ENCODE measurements at regions not wholly inside any gene's neighbourhood (a gene's known extent, or its start where the extent isn't known, plus 50 kb on each side); places are given as distances from the start of the nearest gene placed in this dataset.

DNA sequence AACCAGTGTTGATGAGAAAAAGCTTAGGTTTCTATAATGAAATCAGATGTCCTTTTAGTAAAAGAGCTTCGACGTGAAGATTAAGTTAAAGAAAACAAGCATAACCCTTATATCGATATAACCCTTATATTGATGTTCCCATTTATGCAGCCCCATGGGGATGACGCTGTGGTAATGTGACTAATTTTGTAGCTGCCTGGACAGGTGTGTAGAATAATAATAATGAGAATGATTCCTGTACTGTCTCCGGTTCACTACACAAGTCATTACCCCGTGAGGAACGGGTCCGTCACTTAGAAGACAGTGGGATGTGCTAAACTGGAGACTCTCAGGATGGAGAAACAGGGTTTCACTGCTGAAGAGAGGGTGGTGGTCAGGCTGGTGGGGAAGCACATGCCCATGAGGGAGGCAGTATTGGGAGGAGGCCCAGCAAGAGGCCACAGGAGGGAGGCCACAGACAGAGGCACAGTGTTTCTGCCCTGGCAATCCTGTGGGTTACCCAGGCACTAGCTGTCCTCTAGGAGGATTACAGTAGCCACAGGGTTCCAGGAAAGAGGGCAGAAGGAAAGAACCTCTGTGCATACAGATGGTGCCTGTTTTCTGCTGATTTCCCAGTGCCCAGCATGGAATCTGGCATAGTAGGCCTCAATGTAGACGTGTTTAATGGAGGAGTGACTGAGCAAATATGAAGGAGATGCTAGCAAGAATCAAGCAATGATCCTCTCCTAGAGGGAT is 191.1 kb upstream of the TSC22D2 start:
- H4K20me1 ChIP-seq (ENCODE audit: low read depth, low read length): no peaks in the 10 kb centered on the region
- TF ChIP-seq, protein P1, sequence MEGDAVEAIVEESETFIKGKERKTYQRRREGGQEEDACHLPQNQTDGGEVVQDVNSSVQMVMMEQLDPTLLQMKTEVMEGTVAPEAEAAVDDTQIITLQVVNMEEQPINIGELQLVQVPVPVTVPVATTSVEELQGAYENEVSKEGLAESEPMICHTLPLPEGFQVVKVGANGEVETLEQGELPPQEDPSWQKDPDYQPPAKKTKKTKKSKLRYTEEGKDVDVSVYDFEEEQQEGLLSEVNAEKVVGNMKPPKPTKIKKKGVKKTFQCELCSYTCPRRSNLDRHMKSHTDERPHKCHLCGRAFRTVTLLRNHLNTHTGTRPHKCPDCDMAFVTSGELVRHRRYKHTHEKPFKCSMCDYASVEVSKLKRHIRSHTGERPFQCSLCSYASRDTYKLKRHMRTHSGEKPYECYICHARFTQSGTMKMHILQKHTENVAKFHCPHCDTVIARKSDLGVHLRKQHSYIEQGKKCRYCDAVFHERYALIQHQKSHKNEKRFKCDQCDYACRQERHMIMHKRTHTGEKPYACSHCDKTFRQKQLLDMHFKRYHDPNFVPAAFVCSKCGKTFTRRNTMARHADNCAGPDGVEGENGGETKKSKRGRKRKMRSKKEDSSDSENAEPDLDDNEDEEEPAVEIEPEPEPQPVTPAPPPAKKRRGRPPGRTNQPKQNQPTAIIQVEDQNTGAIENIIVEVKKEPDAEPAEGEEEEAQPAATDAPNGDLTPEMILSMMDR (IDR thresholded peaks at IDR 0.05; ENCODE audit: insufficient read depth, low read length, poor library complexity, severe bottlenecking): no peak
- no peak for TF ChIP-seq EZH2phosphoT487 (conservative IDR thresholded peaks at IDR 0.05; ENCODE audit: low read length)
- no peak overlapping the region for H3K4me3 ChIP-seq (ENCODE audit: insufficient read depth, low read length, poor library complexity, severe bottlenecking)
- H3K4me2 ChIP-seq (ENCODE audit: low read depth, low read length, poor library complexity, severe bottlenecking): no peak overlapping the region
- no peak overlapping the region for H3K9ac ChIP-seq (ENCODE audit: low read length)
- no peak overlapping the region for H3K27ac ChIP-seq (ENCODE audit: low read depth, low read length)
- H3K79me2 ChIP-seq (ENCODE audit: insufficient read depth, low read length): no peaks in the 10 kb centered on the region
- H3F3A ChIP-seq (ENCODE audit: insufficient read depth): no peaks in the 10 kb centered on the region
- no peaks in the 10 kb centered on the region for H3K27me3 ChIP-seq (ENCODE audit: low read length)
- no peak overlapping the region for H2AFZ ChIP-seq (ENCODE audit: low read depth, low read length, severe bottlenecking)
- no peaks in the 10 kb centered on the region for H3K9me2 ChIP-seq (replicated peaks; ENCODE audit: insufficient read depth, low read length)
- H3K9me3 ChIP-seq (ENCODE audit: insufficient read depth, low read length): no peaks in the 10 kb centered on the region
- no peaks in the 10 kb centered on the region for H3K36me3 ChIP-seq (ENCODE audit: low read length)

DNA sequence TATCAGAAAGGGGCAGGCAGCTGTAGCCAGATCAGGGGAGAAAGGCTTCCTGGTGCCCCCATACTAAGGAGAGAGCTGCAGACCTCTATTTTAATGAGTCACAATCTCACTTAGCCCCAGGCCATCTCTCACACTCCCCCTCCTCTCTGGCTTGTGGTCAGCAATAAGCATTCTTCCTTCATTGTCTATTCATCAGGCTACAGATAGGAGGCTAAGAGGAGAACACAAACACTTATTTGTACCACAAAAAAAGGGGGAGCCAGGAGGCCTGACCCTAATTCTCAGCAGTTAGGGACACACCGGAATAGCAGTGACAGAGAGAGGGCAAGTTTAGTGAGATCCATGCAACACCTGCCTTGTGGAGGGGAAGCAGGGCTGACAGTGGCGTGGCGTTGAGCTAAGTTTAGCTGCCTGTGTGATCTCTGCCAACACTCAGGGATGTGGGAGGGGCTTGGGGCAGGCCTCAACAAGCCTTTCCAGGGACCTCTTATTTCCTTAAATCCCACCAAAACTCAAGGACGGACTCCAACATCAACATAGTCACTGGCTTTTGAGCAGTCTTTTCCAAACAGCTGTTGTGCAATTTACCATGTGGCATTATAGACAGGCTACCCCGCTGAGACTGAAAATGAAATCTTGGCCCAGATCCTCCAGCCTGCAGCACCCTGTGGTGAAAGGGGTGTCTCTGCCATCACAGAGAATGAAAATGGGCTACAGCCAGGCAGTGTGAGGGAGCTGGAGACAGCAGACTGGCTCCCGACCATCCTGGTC is 191.9 kb upstream of the TSC22D2 start:
- Histone ChIP-seq H3K4me3 (ENCODE audit: insufficient read depth, low read length, poor library complexity, severe bottlenecking) (no peak overlapping the region), H3K27me3 (ENCODE audit: low read length) (no peaks in the 10 kb centered on the region), H3K79me2 (ENCODE audit: insufficient read depth, low read length) (no peaks in the 10 kb centered on the region), H3K36me3 (ENCODE audit: low read length) (no peaks in the 10 kb centered on the region), H4K20me1 (ENCODE audit: low read depth, low read length) (no peaks in the 10 kb centered on the region), H2AFZ (ENCODE audit: low read depth, low read length, severe bottlenecking) (no peak overlapping the region), H3K9me2 (replicated peaks; ENCODE audit: insufficient read depth, low read length) (no peaks in the 10 kb centered on the region), H3K9ac (ENCODE audit: low read length) (no peak overlapping the region), H3K27ac (ENCODE audit: low read depth, low read length) (no peak overlapping the region), H3K4me2 (ENCODE audit: low read depth, low read length, poor library complexity, severe bottlenecking) (no peak overlapping the region), H3F3A (ENCODE audit: insufficient read depth) (no peaks in the 10 kb centered on the region), H3K9me3 (ENCODE audit: insufficient read depth, low read length) (no peaks in the 10 kb centered on the region)
- no peak for TF ChIP-seq EZH2phosphoT487 (conservative IDR thresholded peaks at IDR 0.05; ENCODE audit: low read length)
- TF ChIP-seq, protein P1 (IDR thresholded peaks at IDR 0.05; ENCODE audit: insufficient read depth, low read length, poor library complexity, severe bottlenecking): no peak

DNA sequence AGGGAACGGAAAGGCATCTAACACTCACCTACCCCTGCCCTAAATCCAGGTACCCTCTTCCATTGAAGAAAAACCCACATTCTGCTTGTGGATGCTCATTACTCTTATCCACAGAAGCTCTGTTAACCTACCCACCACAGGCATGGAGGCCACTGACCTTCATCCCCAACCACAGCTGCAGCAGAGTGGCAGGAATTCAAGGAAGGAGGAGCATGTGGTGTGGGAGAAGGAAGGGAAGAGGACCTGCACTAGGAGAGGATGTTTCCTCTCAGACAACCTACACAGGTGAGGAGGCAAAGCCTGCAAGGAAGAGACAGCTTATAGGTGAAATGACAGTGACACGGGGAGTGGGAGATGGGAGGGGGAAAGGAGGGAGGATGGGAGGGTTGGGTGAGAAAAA is 192.5 kb upstream of the TSC22D2 start:
- Histone ChIP-seq H3K27me3 (ENCODE audit: low read length) (no peaks in the 10 kb centered on the region), H3K79me2 (ENCODE audit: insufficient read depth, low read length) (no peaks in the 10 kb centered on the region), H3F3A (ENCODE audit: insufficient read depth) (no peaks in the 10 kb centered on the region), H3K36me3 (ENCODE audit: low read length) (no peaks in the 10 kb centered on the region), H3K27ac (ENCODE audit: low read depth, low read length) (no peak overlapping the region), H3K9me3 (ENCODE audit: insufficient read depth, low read length) (no peaks in the 10 kb centered on the region), H4K20me1 (ENCODE audit: low read depth, low read length) (no peaks in the 10 kb centered on the region), H3K9me2 (replicated peaks; ENCODE audit: insufficient read depth, low read length) (no peaks in the 10 kb centered on the region), H2AFZ (ENCODE audit: low read depth, low read length, severe bottlenecking) (no peak overlapping the region), H3K4me3 (ENCODE audit: insufficient read depth, low read length, poor library complexity, severe bottlenecking) (no peak overlapping the region), H3K9ac (ENCODE audit: low read length) (no peak overlapping the region), H3K4me2 (ENCODE audit: low read depth, low read length, poor library complexity, severe bottlenecking) (no peak overlapping the region)
- TF ChIP-seq, protein P1 (IDR thresholded peaks at IDR 0.05; ENCODE audit: insufficient read depth, low read length, poor library complexity, severe bottlenecking): no peak
- no peak for TF ChIP-seq EZH2phosphoT487 (conservative IDR thresholded peaks at IDR 0.05; ENCODE audit: low read length)
